GM12878 (cell line): ENCODE measurements at regions not wholly inside any gene's neighbourhood (a gene's known extent, or its start where the extent isn't known, plus 50 kb on each side); places are given as distances from the start of the nearest gene placed in this dataset.

Source experiments
- CREB1 ChIP-seq: IDR thresholded peaks from 2 replicates; pipeline ENCODE4 v1.6.1; 2012; ENCODE audit warnings: low read depth, mild to moderate bottlenecking, inconsistent platforms
- TF ChIP-seq, protein P1 (sequence below), 3 experiments: IDR thresholded peaks in 2 of 3; conservative IDR thresholded peaks in 1 of 3; 2 replicates each; pipeline ENCODE4 v1.5.1; 2011; ENCODE audit warnings: low read depth in 3 of 3, low read length in 3 of 3, mild to moderate bottlenecking in 3 of 3, control low read depth in 2 of 3, moderate library complexity in 2 of 3, inconsistent platforms in 1 of 3, mixed read lengths in 1 of 3; ENCODE audit not compliant: control insufficient read depth in 2 of 3, insufficient read depth in 1 of 3; ENCODE audit errors: extremely low read depth in 1 of 3

DNA sequence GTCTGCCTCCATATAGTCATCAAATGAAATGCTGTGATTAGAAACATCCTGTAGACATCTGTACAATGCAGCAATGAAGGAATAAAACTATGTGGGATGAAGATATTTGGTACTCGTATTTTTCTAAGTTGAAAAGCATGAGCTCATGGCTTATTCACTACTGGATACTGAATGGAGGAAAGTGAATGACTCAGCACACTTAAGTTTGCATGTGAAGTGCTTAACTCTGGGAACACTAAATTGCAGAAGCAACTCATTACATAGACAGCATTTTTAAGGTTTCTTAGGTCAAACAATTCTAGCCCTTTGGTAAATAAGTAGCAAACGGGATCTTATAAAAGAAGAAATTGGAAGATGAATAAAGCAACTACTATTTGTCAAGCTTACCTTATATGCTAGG is 429.0 kb upstream of the MIR17HG start:
- TF ChIP-seq, protein P1, sequence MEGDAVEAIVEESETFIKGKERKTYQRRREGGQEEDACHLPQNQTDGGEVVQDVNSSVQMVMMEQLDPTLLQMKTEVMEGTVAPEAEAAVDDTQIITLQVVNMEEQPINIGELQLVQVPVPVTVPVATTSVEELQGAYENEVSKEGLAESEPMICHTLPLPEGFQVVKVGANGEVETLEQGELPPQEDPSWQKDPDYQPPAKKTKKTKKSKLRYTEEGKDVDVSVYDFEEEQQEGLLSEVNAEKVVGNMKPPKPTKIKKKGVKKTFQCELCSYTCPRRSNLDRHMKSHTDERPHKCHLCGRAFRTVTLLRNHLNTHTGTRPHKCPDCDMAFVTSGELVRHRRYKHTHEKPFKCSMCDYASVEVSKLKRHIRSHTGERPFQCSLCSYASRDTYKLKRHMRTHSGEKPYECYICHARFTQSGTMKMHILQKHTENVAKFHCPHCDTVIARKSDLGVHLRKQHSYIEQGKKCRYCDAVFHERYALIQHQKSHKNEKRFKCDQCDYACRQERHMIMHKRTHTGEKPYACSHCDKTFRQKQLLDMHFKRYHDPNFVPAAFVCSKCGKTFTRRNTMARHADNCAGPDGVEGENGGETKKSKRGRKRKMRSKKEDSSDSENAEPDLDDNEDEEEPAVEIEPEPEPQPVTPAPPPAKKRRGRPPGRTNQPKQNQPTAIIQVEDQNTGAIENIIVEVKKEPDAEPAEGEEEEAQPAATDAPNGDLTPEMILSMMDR (IDR thresholded peaks at IDR 0.05 in 2 of 3, conservative IDR thresholded peaks at IDR 0.05 in 1 of 3; ENCODE audit: control insufficient read depth in 2 of 3, extremely low read depth in 1 of 3, insufficient read depth in 1 of 3, low read depth in 3 of 3, low read length in 3 of 3): no peak
- TF ChIP-seq CREB1: no peak
